HAP-1 (cell line): ENCODE measurements at regions not wholly inside any gene's neighbourhood (a gene's known extent, or its start where the extent isn't known, plus 50 kb on each side); places are given as distances from the start of the nearest gene placed in this dataset.

Source experiments
- DNase-seq, 2 experiments: peaks; one replicate each; pipeline ENCODE4 v3.0.0-alpha.2; 2016 to 2020; ENCODE audit warnings: low spot score in 2 of 2
- H3K27me3 ChIP-seq: fragments of 250-450 bp; sonication (Bioruptor Pico); 2 replicates; pipeline ENCODE4 v1.5.1; 2020; ENCODE audit warnings: low read depth, mild to moderate bottlenecking, moderate library complexity
- H3K36me3 ChIP-seq: fragments of 250-450 bp; sonication (Bioruptor Pico); replicated peaks from 2 replicates; pipeline ENCODE4 v1.5.1; 2020; ENCODE audit warnings: mild to moderate bottlenecking
- H3K4me1 ChIP-seq: fragments of 250-450 bp; sonication (Bioruptor Pico); 2 replicates; pipeline ENCODE4 v1.5.1; 2020; ENCODE audit warnings: mild to moderate bottlenecking
- H3K4me3 ChIP-seq: fragments of 250-450 bp; sonication (Bioruptor Pico); 2 replicates; pipeline ENCODE4 v1.5.1; 2020; ENCODE audit warnings: mild to moderate bottlenecking, moderate library complexity
- H3K9me3 ChIP-seq: fragments of 250-450 bp; sonication (Bioruptor Pico); 2 replicates; pipeline ENCODE4 v1.5.1; 2020; ENCODE audit warnings: mild to moderate bottlenecking, moderate library complexity
- in situ Hi-C: fragments of 300-500 bp; cut with MboI; formaldehyde crosslinking; loops from 3 replicates; pipeline ENCODE4 v1.14.3; 2020; ENCODE audit warnings: low sequenced_read_pairs, inconsistent platforms, mixed read lengths

- 0 out of 2 replicates have a peak, but pooled peaks cover 2% of the 10 kb centered on the region for H3K27me3 ChIP-seq
- no peaks in the 10 kb centered on the region for H3K4me1 ChIP-seq
- no peaks in the 10 kb centered on the region for H3K36me3 ChIP-seq
- H3K9me3 ChIP-seq: no peaks in the 10 kb centered on the region
- DNase-seq: no peak
- in situ Hi-C loops: no loop called here
- H3K4me3 ChIP-seq: no peak overlapping the region
These were observed 159.7 kb upstream of the AGAP1 start for GRCh38 chr2:235334179-235334578.

GRCh38 chr2:235343156-235343774 is 150.6 kb upstream of the AGAP1 start:
- H3K9me3 ChIP-seq: no peaks in the 10 kb centered on the region
- no peaks in the 10 kb centered on the region for H3K36me3 ChIP-seq
- H3K27me3 ChIP-seq: 0 out of 2 replicates have a peak, but pooled peaks cover 2% of the 10 kb centered on the region
- H3K4me1 ChIP-seq: no peaks in the 10 kb centered on the region
- in situ Hi-C loops: no loop called here
- no peak overlapping the region for H3K4me3 ChIP-seq
- no peak for DNase-seq

- Histone ChIP-seq H3K4me1 (no peaks in the 10 kb centered on the region), H3K9me3 (no peaks in the 10 kb centered on the region), H3K27me3 (0 out of 2 replicates have a peak, but pooled peaks cover 2% of the 10 kb centered on the region), H3K36me3 (no peaks in the 10 kb centered on the region), H3K4me3 (no peak overlapping the region)
- DNase-seq: no peak
- in situ Hi-C loops: no loop called here
These were observed 150.0 kb upstream of the AGAP1 start for GRCh38 chr2:235343869-235344268.

GRCh38 chr2:235345745-235346144 is 148.1 kb upstream of the AGAP1 start:
- no peak overlapping the region for H3K4me3 ChIP-seq
- H3K9me3 ChIP-seq: no peaks in the 10 kb centered on the region
- H3K36me3 ChIP-seq: no peaks in the 10 kb centered on the region
- no peak for DNase-seq
- H3K4me1 ChIP-seq: no peaks in the 10 kb centered on the region
- H3K27me3 ChIP-seq: no peaks in the 10 kb centered on the region
- in situ Hi-C loops: no loop called here

- H3K27me3 ChIP-seq: no peaks in the 10 kb centered on the region
- no peak overlapping the region for H3K4me3 ChIP-seq
- no peaks in the 10 kb centered on the region for H3K9me3 ChIP-seq
- no peak for DNase-seq
- in situ Hi-C loops: no loop called here
- no peaks in the 10 kb centered on the region for H3K36me3 ChIP-seq
- no peaks in the 10 kb centered on the region for H3K4me1 ChIP-seq
These were observed 146.2 kb upstream of the AGAP1 start for GRCh38 chr2:235347691-235348090.

- H3K36me3 ChIP-seq: no peaks in the 10 kb centered on the region
- in situ Hi-C loops: no loop called here
- no peak for DNase-seq
- H3K4me1 ChIP-seq: no peaks in the 10 kb centered on the region
- H3K27me3 ChIP-seq: no peaks in the 10 kb centered on the region
- no peaks in the 10 kb centered on the region for H3K9me3 ChIP-seq
- no peak overlapping the region for H3K4me3 ChIP-seq
These were observed 145.5 kb upstream of the AGAP1 start for GRCh38 chr2:235348329-235348728.

- no peak overlapping the region for H3K4me3 ChIP-seq
- no peaks in the 10 kb centered on the region for H3K36me3 ChIP-seq
- in situ Hi-C loops: no loop called here
- DNase-seq: no peak
- no peaks in the 10 kb centered on the region for H3K27me3 ChIP-seq
- no peaks in the 10 kb centered on the region for H3K4me1 ChIP-seq
- H3K9me3 ChIP-seq: no peaks in the 10 kb centered on the region
These were observed 143.6 kb upstream of the AGAP1 start for GRCh38 chr2:235350234-235350633.

GRCh38 chr2:235352541-235352940 is 141.3 kb upstream of the AGAP1 start:
- H3K4me1 ChIP-seq: no peaks in the 10 kb centered on the region
- H3K27me3 ChIP-seq: no peaks in the 10 kb centered on the region
- H3K4me3 ChIP-seq: no peak overlapping the region
- no peaks in the 10 kb centered on the region for H3K9me3 ChIP-seq
- no peak for DNase-seq
- in situ Hi-C loops: no loop called here
- H3K36me3 ChIP-seq: no peaks in the 10 kb centered on the region

GRCh38 chr2:235357881-235358280 is 136.0 kb upstream of the AGAP1 start:
- in situ Hi-C loops: no loop called here
- DNase-seq: no peak

GRCh38 chr2:235358981-235359471 is 134.8 kb upstream of the AGAP1 start:
- DNase-seq: no peak

More at GRCh38 chr2:235357881-235358280, 136.0 kb upstream of the AGAP1 start:
- H3K4me3 ChIP-seq: no peak overlapping the region
- H3K9me3 ChIP-seq: no peaks in the 10 kb centered on the region
- no peaks in the 10 kb centered on the region for H3K27me3 ChIP-seq
- H3K4me1 ChIP-seq: no peaks in the 10 kb centered on the region
- no peaks in the 10 kb centered on the region for H3K36me3 ChIP-seq

GRCh38 chr2:235360446-235360845 is 133.4 kb upstream of the AGAP1 start:
- DNase-seq: no peak
- in situ Hi-C loops: no loop called here
- no peak overlapping the region for H3K4me3 ChIP-seq
- H3K27me3 ChIP-seq: no peaks in the 10 kb centered on the region
- H3K36me3 ChIP-seq: no peaks in the 10 kb centered on the region
- H3K4me1 ChIP-seq: no peaks in the 10 kb centered on the region
- H3K9me3 ChIP-seq: no peaks in the 10 kb centered on the region

More at GRCh38 chr2:235358981-235359471, 134.8 kb upstream of the AGAP1 start:
- Histone ChIP-seq H3K27me3 (no peaks in the 10 kb centered on the region), H3K4me1 (no peaks in the 10 kb centered on the region), H3K36me3 (no peaks in the 10 kb centered on the region), H3K9me3 (no peaks in the 10 kb centered on the region), H3K4me3 (no peak overlapping the region)
- in situ Hi-C loops: no loop called here

GRCh38 chr2:235365743-235366142 is 128.1 kb upstream of the AGAP1 start:
- in situ Hi-C loops: no loop called here
- no peak for DNase-seq
- Histone ChIP-seq H3K27me3 (no peaks in the 10 kb centered on the region; the same call in 1 of the 2 replicates), H3K4me1 (no peaks in the 10 kb centered on the region), H3K9me3 (no peaks in the 10 kb centered on the region), H3K4me3 (no peak overlapping the region), H3K36me3 (no peaks in the 10 kb centered on the region)

- in situ Hi-C loops: no loop called here
- Histone ChIP-seq H3K9me3 (no peaks in the 10 kb centered on the region), H3K4me3 (no peak overlapping the region), H3K27me3 (no peaks in the 10 kb centered on the region; the same call in 1 of the 2 replicates), H3K4me1 (no peaks in the 10 kb centered on the region), H3K36me3 (no peaks in the 10 kb centered on the region)
- no peak for DNase-seq
These were observed 127.5 kb upstream of the AGAP1 start for GRCh38 chr2:235366390-235366789.

- in situ Hi-C loops: no loop called here
- no peaks in the 10 kb centered on the region for H3K4me1 ChIP-seq
- H3K36me3 ChIP-seq: no peaks in the 10 kb centered on the region
- H3K27me3 ChIP-seq: no peaks in the 10 kb centered on the region; the same call in 1 of the 2 replicates
- DNase-seq: no peak
- H3K9me3 ChIP-seq: no peaks in the 10 kb centered on the region
- no peak overlapping the region for H3K4me3 ChIP-seq
These were observed 127.0 kb upstream of the AGAP1 start for GRCh38 chr2:235366807-235367206.

- Histone ChIP-seq H3K4me1 (no peaks in the 10 kb centered on the region), H3K36me3 (no peaks in the 10 kb centered on the region), H3K9me3 (no peaks in the 10 kb centered on the region), H3K27me3 (no peaks in the 10 kb centered on the region; the same call in 1 of the 2 replicates), H3K4me3 (no peak overlapping the region)
- DNase-seq: no peak
- in situ Hi-C loops: no loop called here
These were observed 122.8 kb upstream of the AGAP1 start for GRCh38 chr2:235371018-235371417.
